Retinal pigment epithelial cell (primary cell): ENCODE measurements at regions not wholly inside any gene's neighbourhood (a gene's known extent, or its start where the extent isn't known, plus 50 kb on each side); places are given as distances from the start of the nearest gene placed in this dataset.
"Not testable (repeated sequence)": the region's sequence is repeated elsewhere in the genome, so short reads cannot be mapped to it uniquely, and the experiment has no call there.

Experiments used
- DNase-seq: peaks from one replicate; pipeline ENCODE4 v3.0.0-alpha.2; 2010; ENCODE audit warnings: low read depth
- H3K4me3 ChIP-seq: 2 replicates; pipeline ENCODE4 v1.5.1; 2011; ENCODE audit warnings: mild to moderate bottlenecking, low read length, control low read depth, moderate library complexity
- TF ChIP-seq, protein P1 (sequence below): conservative IDR thresholded peaks from 2 replicates; pipeline ENCODE4 v1.5.1; 2011; ENCODE audit warnings: low read depth, low read length, control low read depth, inconsistent platforms

DNA sequence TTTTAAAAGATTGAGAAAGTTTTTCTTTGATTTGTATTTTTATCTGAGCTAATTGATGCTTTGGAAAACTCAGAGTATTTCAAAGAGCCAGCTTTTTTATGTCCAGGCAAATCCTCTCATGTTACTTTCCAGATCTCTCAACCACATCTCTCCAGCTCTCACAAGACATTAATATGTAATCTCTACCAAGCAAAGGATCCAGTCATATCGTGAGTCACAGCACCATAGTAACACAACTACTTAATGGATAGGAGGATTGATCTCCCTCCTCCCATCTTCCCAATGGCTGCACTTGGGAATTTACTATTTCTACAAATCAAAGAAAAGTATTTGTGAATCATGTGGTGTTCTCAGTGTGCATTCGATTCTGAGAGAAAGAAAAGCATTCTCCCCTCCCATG is 63.3 kb downstream of the POU4F1 start:
- TF ChIP-seq, protein P1, sequence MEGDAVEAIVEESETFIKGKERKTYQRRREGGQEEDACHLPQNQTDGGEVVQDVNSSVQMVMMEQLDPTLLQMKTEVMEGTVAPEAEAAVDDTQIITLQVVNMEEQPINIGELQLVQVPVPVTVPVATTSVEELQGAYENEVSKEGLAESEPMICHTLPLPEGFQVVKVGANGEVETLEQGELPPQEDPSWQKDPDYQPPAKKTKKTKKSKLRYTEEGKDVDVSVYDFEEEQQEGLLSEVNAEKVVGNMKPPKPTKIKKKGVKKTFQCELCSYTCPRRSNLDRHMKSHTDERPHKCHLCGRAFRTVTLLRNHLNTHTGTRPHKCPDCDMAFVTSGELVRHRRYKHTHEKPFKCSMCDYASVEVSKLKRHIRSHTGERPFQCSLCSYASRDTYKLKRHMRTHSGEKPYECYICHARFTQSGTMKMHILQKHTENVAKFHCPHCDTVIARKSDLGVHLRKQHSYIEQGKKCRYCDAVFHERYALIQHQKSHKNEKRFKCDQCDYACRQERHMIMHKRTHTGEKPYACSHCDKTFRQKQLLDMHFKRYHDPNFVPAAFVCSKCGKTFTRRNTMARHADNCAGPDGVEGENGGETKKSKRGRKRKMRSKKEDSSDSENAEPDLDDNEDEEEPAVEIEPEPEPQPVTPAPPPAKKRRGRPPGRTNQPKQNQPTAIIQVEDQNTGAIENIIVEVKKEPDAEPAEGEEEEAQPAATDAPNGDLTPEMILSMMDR, result no peak
- DNase-seq, result no peak
- no peak overlapping the region for H3K4me3 ChIP-seq

DNA sequence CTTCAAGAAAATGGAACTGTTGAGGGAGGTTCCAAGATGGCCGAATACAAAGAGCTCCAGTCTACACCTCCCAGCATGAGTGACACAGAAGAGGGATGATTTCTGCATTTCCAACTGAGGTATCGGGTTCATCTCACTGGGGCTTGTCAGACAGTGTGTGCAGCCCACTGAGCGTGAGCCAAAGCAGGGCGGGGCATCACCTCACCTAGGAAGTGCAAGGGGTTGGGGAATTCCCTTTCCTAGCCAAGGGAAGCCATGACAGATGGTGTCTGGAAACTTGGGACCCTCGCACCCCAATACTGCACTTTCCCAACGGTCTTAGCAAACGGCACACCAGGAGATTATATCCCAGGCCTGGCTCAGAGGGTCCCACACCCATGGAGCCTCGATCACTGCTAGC is 77.3 kb downstream of the POU4F1 start:
- not testable (repeated sequence) for DNase-seq, H3K4me3 ChIP-seq

DNA sequence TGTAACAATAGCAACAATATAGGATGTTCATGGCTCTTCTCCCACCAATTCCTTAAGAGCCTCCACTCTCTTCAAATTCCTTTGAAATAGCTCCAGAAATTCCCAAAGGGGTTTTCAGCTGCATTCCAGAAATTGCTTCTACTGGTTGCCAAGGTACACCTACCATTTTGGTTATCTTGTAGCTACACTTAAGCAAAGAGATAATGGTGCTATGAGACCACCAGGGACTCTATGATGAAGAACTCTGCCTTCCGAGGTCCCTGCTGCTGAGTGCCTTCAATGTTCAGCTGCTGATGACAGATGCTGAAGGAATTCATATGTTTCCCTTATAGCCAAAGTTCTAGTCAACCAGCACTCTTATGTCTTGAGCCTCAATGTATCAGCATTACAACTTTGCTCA is 78.4 kb downstream of the POU4F1 start:
- TF ChIP-seq, protein P1, result no peak
- H3K4me3 ChIP-seq, result no peak overlapping the region
- DNase-seq, result no peak

DNA sequence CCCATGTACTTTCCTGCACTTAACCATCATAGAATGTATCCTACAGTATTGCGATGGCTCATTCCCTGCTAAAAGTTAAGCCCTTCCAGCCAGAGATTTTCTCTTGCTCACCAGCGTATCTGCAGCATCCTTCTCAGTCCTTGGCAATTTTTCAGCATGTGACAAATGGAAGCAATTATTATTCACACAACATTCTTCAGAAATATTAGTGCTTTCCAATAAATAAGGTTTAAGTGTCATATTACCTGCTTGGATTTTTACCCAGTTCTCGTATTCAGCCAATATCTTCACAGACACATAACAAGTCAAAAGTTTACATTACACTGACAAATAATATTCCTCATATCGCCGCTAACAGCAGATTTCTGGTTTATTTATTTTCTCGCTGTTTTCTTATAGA is 82.3 kb downstream of the POU4F1 start:
- TF ChIP-seq, protein P1, result no peak
- DNase-seq, result no peak
- H3K4me3 ChIP-seq, result no peak overlapping the region

DNA sequence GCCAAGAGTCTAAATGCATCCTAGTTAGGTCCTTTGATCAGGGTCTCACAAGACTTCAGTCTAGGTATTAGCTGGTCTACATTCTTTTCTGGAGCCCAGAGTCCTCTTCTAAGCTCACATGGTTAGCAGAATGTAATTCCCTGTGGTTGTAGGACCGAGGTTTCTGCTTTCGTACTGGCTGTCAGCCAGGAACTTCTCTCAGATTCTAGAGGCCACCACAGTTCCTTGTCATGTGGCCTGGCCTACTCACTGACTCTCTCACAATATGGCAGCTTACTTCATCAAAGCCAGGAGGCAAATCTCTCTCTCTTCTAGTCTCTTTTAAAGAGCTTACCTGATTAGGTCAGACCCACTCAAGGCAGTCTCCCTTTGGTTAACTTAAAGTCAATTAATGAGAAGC is 82.9 kb downstream of the POU4F1 start:
- H3K4me3 ChIP-seq, result no peak overlapping the region
- DNase-seq, result no peak
- TF ChIP-seq, protein P1, result no peak

DNA sequence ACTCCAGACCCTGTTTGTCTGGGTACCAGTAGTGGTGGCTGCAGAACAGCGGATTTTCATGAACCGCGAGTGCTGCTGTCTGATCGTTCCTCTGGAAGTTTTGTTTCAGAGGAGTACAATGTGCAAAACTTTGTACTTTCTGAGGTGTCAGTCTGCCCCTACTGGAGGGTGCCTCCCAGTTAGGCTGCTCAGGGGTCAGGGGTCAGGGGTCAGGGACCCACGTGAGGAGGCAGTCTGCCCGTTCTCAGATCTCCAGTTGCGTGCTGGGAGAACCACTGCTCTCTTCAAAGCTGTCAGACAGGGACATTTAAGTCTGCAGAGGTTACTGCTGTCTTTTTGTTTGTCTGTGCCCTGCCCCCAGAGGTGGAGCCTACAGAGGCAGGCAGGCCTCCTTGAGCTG is 84.9 kb downstream of the POU4F1 start:
- not testable (repeated sequence) for DNase-seq

DNA sequence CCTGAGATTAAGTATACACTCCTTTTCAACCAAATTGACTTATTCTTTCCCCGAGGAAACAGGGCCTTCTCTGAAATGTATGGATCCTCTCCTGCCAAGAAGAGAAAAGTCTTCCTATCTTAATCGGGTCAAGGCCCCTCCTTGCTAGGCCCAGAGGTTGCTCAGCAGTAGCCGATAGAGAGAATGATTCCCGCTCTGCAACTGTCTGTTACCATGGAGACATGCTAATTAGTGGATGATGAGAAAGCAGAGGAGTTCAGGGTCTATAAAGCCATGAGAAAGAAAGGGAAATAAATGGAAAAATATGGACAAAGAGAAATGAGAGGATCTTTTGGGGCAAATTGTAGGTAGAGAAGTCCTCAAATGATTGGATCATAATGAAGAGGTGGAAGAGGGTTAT is 103.5 kb downstream of the POU4F1 start:
- TF ChIP-seq, protein P1, result no peak
- no peak overlapping the region for H3K4me3 ChIP-seq
- DNase-seq, result no peak

More for the DNA sequence above, 84.9 kb downstream of the POU4F1 start:
- not testable (repeated sequence) for H3K4me3 ChIP-seq

DNA sequence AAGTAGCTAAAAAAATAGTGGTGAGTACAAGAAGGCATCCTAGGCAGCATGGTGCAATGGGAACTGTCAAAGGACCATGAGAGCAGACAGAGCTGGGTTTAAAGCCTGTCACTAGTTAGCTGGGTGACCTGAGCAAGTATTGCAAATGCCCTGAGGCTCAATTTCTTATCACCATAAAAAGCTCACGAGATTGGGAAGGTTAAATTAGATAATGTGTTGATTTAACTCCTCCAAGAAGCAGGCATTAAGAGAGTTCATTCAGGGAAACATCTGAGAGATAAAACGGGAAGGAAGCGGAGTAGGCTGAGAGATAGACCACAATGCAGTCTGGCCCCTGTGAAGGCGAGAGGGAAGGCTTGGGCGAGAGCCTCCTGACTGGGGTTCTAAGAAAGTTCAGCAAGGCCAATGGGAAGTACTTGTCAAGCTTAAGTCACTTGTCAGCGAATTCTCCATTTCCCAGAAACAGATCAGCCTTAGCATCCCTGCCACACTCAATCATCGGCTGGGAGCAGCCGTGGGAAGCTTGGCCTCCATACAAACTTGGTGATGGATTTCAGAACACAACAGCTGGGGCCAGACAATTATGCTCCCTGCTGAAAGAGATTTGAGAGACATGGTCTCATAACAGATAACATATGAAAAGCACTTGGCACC is 105.5 kb downstream of the POU4F1 start:
- TF ChIP-seq, protein P1, result no peak
- H3K4me3 ChIP-seq, result no peak overlapping the region
- DNase-seq, result no peak
